Fibroblast of skin of abdomen (primary cell): ENCODE measurements at regions not wholly inside any gene's neighbourhood (a gene's known extent, or its start where the extent isn't known, plus 50 kb on each side); places are given as distances from the start of the nearest gene placed in this dataset.

Source experiments
- DNase-seq: peaks from one replicate; pipeline ENCODE4 v3.0.0-alpha.2; 2013

DNA sequence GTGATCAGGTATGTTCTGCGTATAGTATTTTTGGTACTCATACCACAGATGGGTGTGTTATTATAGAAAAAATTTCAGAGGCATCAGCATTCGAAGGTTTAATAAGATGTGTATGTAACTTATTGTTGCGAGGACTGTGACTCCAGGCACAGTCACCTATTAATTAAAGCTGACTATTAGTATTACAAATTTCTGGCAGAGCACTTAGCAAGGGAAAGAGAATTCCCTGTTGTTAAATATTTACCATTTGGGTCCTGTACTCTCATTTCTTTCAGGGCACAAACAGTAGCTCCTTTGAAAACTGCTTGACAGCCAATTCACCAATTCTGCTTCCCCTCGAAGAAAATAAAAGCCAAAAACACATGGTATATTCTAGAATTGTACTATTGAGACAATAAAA, 653.8 kb downstream of the ELAVL2 start:
- no peak for DNase-seq

DNA sequence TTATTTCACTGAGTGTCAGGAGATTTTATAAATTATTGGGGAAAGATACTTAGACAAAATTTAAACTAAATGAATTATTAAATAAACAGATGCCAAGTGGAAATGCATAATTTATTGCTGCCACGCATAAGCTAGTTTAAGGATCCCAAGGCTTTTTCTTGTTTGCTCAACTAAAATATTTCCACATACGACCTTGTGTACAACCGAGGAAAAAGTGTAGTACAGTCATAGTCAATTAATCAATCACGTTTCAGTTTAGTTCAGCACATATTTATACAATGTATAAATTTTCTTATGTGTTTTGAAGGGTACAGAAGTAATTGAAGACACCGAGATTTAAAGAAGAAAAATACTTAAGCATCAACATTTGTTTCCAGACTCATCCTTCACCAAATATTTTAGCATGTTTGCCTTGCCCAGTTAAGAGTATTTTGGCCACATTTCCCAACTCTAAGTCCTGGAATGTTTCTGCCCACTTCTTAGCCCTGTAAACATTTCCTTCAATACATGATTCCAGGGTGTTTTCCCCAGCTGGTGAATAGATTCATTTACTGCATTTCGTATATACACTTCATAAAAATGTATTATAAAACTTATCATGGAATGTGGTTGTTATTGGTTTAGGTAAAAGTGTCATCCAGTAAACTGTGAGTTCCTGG, 652.9 kb downstream of the ELAVL2 start:
- no peak for DNase-seq

DNA sequence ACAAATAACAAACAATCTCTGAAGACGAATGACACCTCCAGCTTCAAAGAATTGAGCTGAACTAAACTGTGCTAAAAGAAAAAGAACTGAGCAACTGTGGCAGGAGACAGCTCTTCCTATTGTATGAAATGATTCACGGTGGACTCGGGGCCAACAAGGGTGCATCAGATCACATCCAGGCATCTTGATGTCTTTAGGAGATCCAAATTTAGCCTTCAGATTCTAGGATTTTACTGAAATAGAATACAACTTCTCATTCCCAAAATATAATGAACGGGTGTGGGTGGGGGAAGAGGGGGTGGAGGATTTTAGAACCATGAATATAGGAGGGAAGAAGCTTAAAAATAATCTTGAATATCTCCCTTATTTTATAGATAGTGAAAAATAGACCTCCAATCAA, 631.8 kb downstream of the ELAVL2 start:
- DNase-seq: no peak

DNA sequence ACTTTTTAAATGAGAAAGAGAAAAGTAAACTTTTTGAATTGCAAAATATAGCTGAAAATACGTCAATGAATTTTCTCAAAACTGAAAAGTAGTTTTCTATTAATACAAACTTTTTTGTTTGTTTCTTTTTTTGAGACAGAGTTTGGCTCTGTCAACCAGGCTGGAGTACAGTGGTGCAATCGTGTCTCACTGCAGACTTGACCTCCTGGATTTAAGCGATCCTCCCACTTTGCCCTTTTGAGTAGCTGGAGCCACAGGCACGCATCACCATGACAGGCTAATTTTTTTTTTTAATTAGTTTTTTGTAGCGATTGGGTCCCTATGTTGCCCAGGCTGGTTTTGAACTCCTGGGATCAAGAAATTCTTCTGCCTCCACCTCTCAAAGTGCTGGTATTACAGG, 610.4 kb downstream of the ELAVL2 start:
- DNase-seq: no peak

DNA sequence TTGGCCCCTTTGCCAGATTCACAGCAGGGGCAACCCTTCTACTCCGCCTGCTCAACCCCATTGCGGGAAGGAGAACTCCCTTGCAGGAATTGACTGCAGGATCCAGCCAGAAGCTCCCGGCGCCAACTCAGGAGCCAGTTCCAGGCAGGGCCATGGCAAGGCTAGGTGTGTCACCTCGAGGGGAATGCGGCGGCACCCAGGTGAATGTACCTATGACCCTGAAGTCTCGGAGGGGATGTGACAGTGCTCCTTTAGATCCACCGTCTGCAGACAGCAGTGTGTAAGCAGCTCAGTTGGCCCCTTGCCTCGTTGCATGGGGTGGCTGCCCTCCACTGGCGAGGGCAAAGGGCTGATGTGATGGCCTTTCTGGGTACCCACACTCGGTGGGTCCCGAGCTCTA, 606.6 kb downstream of the ELAVL2 start:
- no peak for DNase-seq

- no peak for DNase-seq
These were observed 605.9 kb downstream of the ELAVL2 start for GRCh38 chr9:23220171-23220570.

GRCh38 chr9:23220957-23221356, 605.1 kb downstream of the ELAVL2 start:
- no peak for DNase-seq

GRCh38 chr9:23229890-23230317, 596.1 kb downstream of the ELAVL2 start:
- DNase-seq: no peak

DNA sequence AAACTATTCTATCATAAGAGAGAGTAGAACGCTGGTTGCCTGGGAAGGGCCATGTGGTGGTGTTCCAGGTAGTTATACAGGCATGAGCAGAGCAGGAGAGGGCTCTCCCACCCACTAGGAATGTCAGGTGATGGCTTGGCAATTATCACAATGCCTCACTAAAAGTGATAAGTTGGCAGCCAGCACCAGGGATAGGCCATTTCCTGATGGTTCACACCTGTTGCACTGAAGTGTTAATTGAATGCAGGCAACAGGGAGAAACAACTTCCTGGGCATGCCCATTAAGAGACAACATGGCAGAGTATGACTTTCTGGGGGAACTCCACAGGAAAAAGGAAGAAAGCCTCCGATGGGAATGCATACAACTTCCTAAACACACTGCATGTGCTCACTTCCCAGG, 593.2 kb downstream of the ELAVL2 start:
- no peak for DNase-seq

- no peak for DNase-seq
These were observed 582.5 kb downstream of the ELAVL2 start for GRCh38 chr9:23243523-23243922.

DNA sequence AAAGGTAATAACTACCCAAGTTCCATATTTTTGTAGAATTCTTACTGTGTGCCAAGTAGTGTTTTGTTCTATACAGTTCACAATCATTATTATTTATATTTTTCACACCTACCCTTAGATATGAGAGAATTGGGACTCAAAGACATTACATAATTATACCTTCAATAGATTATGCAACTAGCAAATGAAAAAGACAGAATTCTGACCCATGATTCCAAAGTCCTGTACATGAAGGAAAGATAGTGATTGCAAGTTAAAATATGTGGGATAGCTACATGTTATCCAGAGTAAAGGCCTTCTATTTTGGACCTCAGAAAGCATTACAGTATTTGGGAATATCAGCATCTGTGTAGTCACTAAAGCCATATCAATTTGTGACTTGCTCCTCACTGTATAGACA, 581.0 kb downstream of the ELAVL2 start:
- DNase-seq: no peak

- DNase-seq: no peak
These were observed 571.4 kb downstream of the ELAVL2 start for GRCh38 chr9:23254404-23255184.

DNA sequence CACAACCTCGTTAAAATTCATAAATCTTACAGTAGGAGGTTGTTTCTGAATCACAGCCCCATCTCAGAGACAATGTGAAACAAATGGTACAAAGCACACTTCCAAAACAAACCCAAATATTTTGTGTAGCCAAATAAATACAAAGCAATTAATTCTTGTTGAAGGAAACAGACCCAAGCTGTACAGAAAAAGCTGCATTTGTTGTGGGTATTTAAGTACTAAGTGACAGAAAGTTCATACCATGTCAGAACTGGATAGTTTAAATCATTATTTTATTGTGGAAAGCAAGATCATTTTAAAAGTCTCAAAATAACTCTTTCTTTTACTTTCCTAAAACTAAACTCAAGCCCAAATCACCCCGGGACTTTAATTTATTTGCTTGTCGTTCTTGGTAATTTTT, 570.7 kb downstream of the ELAVL2 start:
- no peak for DNase-seq

- DNase-seq: no peak
These were observed 567.5 kb downstream of the ELAVL2 start for GRCh38 chr9:23258569-23258968.

- no peak for DNase-seq
These were observed 547.5 kb downstream of the ELAVL2 start for GRCh38 chr9:23278561-23278960.

DNA sequence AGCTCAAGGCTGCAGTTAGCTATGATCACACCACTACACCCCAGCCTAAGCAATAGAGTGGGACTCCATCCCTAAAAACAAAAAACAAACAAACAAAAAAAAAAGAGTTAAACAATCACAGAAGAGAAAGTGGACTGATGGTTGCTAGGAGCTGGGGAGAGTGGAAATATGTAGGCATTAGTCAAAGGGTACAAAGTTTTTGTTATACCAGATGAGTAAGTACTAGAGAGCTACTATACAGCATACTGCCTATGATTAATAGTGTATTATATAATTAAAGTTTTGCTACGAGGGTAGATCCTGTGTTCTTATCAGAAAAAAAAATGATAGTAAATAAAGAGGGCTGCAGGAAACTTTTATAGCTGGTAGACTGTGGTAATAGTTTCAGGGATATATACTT, 538.6 kb downstream of the ELAVL2 start:
- DNase-seq: no peak

DNA sequence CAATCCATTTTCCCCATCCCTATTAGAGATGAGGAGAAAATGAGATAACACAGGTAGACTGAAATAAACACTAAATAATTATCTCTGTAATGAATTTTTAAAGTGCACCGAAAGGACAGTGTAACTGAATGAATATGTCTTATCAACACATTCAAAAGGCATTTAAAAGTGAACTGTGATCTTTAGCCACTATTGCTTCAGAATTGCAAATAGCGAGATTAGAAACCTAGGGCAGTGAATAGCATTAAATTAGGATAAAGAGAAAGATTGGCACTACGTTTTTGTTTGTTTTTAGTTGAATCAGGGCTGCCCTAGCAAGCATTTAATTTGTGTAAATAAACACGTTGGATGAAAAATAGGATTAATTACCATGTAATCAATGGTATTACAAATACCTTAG, 537.5 kb downstream of the ELAVL2 start:
- no peak for DNase-seq

- no peak for DNase-seq
These were observed 535.1 kb downstream of the ELAVL2 start for GRCh38 chr9:23290973-23291372.

GRCh38 chr9:23302281-23302680, 523.8 kb downstream of the ELAVL2 start:
- DNase-seq: no peak

DNA sequence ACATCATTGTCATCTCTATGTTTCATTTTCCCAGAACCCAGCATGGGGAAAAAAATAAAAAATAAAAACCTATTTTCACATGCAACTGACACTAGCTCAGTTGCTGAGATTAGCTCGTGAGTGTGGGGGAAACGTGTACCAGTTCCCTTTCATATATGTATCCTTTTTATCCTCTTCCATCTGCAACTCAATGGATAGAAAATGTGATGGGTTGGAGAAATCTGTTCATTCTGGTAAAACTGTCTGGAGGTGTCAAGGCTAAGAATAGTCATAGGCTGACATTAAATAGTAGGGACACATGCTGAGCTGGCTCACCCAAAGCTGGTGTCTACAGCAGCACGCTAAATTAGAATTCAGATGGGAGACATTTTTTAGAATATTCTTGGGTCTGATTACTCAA, 519.3 kb downstream of the ELAVL2 start:
- DNase-seq: no peak

DNA sequence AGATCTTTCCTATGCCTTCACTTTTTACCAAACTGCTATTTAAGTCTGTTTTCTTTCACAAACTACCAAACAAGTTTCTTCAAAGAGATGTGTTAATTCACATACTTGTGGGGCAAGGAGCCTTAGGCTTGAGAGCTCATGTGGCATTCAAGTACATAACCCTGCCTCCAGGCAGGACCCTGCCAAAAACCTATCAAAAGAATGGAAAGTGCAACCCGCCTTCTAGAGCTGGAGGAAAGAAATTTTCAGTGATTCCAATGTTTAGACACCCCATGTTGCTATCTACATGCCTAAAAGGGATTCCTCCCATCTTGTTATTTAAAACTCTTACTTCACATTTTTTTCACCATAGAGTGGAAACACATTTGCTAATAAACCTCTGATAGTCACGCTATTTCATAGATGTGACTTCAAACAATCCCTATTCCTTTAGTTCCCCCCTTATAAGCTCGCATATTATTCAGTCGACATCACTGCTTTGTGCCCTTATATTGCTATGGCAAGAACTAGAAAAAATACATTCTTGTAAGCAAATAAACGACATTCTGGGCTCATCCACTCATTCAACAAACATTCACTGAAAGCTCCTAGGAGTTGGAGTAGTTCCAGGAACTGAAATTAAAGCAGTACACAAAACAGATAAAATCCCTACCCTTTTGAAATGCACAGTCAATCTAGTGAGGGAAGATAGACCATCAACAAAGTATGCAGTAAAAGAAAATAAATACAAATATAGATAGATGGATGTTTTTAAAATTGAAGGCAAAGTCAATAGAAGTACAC, 518.1 kb downstream of the ELAVL2 start:
- no peak for DNase-seq

DNA sequence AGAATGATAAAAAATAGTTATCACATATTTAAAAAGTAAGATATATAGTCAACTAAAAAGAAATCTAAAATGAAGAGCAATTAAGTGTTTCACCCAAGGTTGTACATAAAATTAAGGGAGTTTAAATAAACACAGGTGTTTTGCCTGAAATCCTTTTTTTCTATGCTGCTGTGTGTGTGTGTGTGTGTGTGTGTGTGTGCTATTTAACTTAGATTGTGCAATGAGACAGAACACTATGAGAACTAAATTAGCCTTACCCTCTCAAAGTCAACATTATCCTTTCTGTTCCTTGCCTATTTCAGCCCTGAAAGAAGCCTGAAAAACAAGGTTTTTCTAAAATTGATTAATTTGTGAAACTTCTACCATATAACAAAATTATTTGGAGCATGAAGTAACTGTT, 516.2 kb downstream of the ELAVL2 start:
- no peak for DNase-seq

DNA sequence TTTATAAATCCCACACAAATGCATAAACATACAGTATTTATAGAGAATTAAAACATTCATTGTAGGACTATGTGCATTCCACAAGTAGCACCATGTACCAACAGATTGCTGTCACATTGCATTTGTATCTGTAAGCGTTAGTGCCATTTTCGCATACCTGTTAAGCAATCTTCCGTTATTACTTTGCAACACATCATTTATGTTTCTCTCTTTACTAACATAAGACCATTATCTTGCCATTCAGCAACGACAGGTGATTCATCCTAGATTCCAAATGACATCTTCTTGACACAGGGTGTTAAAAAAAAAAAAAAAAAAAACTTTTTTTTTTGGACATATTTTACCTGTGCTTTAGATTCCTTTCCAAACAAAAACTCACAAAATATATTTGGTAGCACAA, 511.8 kb downstream of the ELAVL2 start:
- DNase-seq: no peak

DNA sequence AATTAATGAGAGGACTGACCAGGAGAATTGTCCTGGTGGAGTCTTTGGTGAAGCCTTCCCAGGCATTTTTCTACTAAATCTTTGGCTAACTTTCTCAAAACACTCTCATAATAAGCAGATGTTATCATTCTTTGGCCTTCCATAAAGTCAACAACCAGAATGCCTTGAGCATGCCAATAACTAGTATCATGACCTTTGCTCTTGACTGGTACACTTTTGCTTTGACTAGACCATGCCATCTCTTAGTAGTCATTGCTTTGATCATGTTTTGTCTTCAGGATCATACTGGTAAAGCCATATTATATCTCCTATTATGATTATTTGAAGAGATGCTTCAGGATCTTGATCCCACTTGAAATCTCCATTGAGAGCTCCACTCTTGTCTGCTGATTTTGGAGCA, 506.9 kb downstream of the ELAVL2 start:
- DNase-seq: no peak
